ENCODE measurements at regions not wholly inside any gene's neighbourhood (a gene's known extent, or its start where the extent isn't known, plus 50 kb on each side); places are given as distances from the start of the nearest gene placed in this dataset.

GRCh38 chr12:92076101-92076500 is 69.5 kb downstream of the BTG1 start:
- Histone ChIP-seq H3K36me3 (no peaks in the 10 kb centered on the region), H3K4me3 (no peak overlapping the region), H3K27me3 (replicated peaks in 1 of 7) (no peaks in the 10 kb centered on the region), H3K27ac (no peak overlapping the region), H3K9me3 (no peaks in the 10 kb centered on the region), H3K4me1 (peaks cover 0 to 55% (median 25%) of the 10 kb centered on the region in 6 donors)
- DNase-seq = no peak
- intact Hi-C loops (cut with DNase I; ENCODE audit: low total_unique reads) = no loop called here
- TF ChIP-seq POLR2A (IDR thresholded peaks at IDR 0.05) = no peak
- no peak for TF ChIP-seq CTCF (IDR thresholded peaks at IDR 0.05 in 8 of 11, conservative IDR thresholded peaks at IDR 0.05 in 3 of 11)
- TF ChIP-seq POLR2AphosphoS5 (IDR thresholded peaks at IDR 0.05) = no peak

DNA sequence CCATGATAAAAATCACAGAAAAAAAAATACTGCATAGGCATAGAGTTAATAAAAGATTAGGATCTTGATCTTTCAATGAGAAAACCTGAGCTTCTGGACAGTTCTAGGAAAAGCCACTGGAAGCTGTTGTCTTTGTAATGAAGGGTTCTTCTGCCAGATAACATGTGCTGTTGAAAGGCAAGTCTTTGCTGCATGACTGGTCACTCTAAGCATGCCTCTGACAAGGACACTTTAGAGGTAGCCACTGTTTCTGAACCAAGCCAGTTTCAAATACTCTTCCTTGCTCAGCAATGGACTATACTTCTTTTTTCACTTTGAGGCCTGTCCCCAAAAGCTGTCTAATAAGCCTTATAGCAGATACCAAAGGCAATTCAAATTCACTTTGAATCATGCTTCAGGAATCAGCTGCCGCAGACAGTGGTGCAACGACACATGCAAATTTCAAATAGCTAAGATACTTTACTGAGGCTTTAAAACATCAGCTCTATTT is 70.2 kb downstream of the BTG1 start:
- TF ChIP-seq POLR2A (IDR thresholded peaks at IDR 0.05) = no peak
- TF ChIP-seq POLR2AphosphoS5 (IDR thresholded peaks at IDR 0.05) = no peak
- no peak for TF ChIP-seq CTCF (IDR thresholded peaks at IDR 0.05 in 8 of 11, conservative IDR thresholded peaks at IDR 0.05 in 3 of 11)
- peaks cover 0 to 54% (median 24%) of the 10 kb centered on the region in 6 donors for H3K4me1 ChIP-seq
- no peak for DNase-seq
- intact Hi-C loops (cut with DNase I; ENCODE audit: low total_unique reads) = no loop called here
- WGBS, 5 donors = 54 to 82% (median 75%) methylated on average over 2 of the region's 2 CpGs
- no peaks in the 10 kb centered on the region for H3K9me3 ChIP-seq
- H3K27ac ChIP-seq = no peak overlapping the region
- H3K36me3 ChIP-seq = no peaks in the 10 kb centered on the region
- no peaks in the 10 kb centered on the region for H3K27me3 ChIP-seq (replicated peaks in 1 of 7)
- H3K4me3 ChIP-seq = no peak overlapping the region

DNA sequence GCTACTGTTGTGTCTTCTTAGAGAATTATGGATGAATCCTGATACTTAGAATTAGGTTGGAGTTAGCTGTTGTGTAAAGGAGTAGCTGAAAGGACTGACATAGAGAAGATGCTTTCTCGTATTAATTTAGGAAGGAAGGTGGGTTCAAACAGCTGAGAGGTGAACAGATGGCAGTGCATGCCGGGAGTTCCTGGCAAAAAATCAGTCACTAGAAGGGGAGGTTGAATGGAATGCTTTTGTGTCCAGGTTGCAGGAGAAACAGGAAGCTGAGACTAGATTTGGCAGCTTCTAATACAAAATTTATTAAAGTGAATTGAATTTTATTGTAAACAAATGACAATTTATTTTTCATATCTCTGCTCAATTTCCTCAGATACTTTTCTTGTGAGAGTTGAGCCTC is 70.8 kb downstream of the BTG1 start:
- no peak for TF ChIP-seq CTCF (IDR thresholded peaks at IDR 0.05 in 8 of 11, conservative IDR thresholded peaks at IDR 0.05 in 3 of 11)
- no peak for TF ChIP-seq POLR2AphosphoS5 (IDR thresholded peaks at IDR 0.05)
- TF ChIP-seq POLR2A (IDR thresholded peaks at IDR 0.05) = no peak
- H3K36me3 ChIP-seq = no peaks in the 10 kb centered on the region
- no peak overlapping the region for H3K4me3 ChIP-seq
- H3K27ac ChIP-seq = no peak overlapping the region
- intact Hi-C loops (cut with DNase I; ENCODE audit: low total_unique reads) = no loop called here
- DNase-seq = no peak
- H3K9me3 ChIP-seq = no peaks in the 10 kb centered on the region
- peaks cover 0 to 54% (median 20%) of the 10 kb centered on the region in 6 donors for H3K4me1 ChIP-seq
- H3K27me3 ChIP-seq (replicated peaks in 1 of 7) = no peaks in the 10 kb centered on the region
- 55 to 87% (median 71%) methylated on average over 2 of the region's 2 CpGs for WGBS, 5 donors

DNA sequence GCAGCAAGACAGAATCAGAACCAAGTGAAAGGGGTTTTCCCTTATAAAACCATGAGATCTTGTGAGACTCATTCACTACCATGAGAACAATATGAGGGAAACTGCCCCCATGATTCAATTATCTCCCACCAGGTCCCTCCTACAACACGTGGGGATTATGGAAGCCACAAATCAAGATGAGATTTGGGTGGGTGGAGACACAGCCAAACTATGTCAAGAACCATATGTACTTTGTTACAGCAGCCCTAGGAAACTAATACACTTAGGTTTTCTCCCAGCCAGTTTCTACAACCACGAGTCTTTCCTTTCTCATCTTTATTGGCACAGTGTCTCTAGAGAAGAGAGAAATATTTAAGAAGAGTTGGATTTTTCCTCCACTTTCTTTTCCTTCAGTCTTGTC is 72.6 kb downstream of the BTG1 start:
- intact Hi-C loops (cut with DNase I; ENCODE audit: low total_unique reads) = no loop called here
- Histone ChIP-seq H3K27ac (peak overlapping the region in 1 of 8 donors; percentile 90), H3K4me1 (peaks cover 0 to 57% (median 18%) of the 10 kb centered on the region in 6 donors), H3K27me3 (replicated peaks in 1 of 7) (no peaks in the 10 kb centered on the region), H3K4me3 (no peak overlapping the region), H3K9me3 (no peaks in the 10 kb centered on the region), H3K36me3 (no peaks in the 10 kb centered on the region)
- 72 to 90% (median 79%) methylated on average over 2 of the region's 2 CpGs for WGBS, 5 donors
- TF ChIP-seq POLR2AphosphoS5 (IDR thresholded peaks at IDR 0.05) (no peak), POLR2A (IDR thresholded peaks at IDR 0.05) (no peak), CTCF (IDR thresholded peaks at IDR 0.05 in 8 of 11, conservative IDR thresholded peaks at IDR 0.05 in 3 of 11) (no peak)
- DNase-seq = no peak
